AG04449 (cell line): ENCODE measurements at regions not wholly inside any gene's neighbourhood (a gene's known extent, or its start where the extent isn't known, plus 50 kb on each side); places are given as distances from the start of the nearest gene placed in this dataset.

Source experiments
- CTCF ChIA-PET: fragments of 350-600 bp; formaldehyde crosslinking; extraction: SDS; loops from one replicate; lab custom pipeline; 2021; ENCODE audit warnings: antibody characterized with exemption; lab: Yijun Ruan, JAX
- POLR2A ChIA-PET: fragments of 400-600, 350-600 bp; formaldehyde crosslinking; extraction: SDS; loops from one replicate; lab custom pipeline; 2020; ENCODE audit warnings: antibody characterized with exemption, inconsistent platforms; lab: Yijun Ruan, JAX
- DNase-seq: peaks from one replicate; pipeline ENCODE4 v3.0.0-alpha.2; 2010; ENCODE audit warnings: low read depth, low spot score
- H3K4me3 ChIP-seq: 2 replicates; pipeline ENCODE4 v1.5.1; 2011; ENCODE audit warnings: low read depth, mild to moderate bottlenecking, control low read depth, low read length
- CTCF ChIP-seq: IDR thresholded peaks from one replicate; pipeline ENCODE4 v1.5.1; 2011; ENCODE audit warnings: mild to moderate bottlenecking, moderate library complexity, low read length, control low read depth, inconsistent platforms; ENCODE audit not compliant: insufficient read depth; ENCODE audit errors: missing control alignments

GRCh38 chr2:177314722-177315264 lies 50.3 kb upstream of the NFE2L2 start:
- no peak for DNase-seq
- no peak for TF ChIP-seq CTCF
- POLR2A ChIA-PET = no interaction called here
- no peak overlapping the region for H3K4me3 ChIP-seq
- CTCF ChIA-PET = interaction anchor here (0.6 to 2.5 kb wide), 5 partner anchors 14 to 150 kb away, joined by 3 to 12 read pairs (median 5); no protein-coding TSS in a partner anchor

GRCh38 chr2:177315364-177315763 lies 50.8 kb upstream of the NFE2L2 start:
- POLR2A ChIA-PET = no interaction called here
- DNase-seq = no peak
- no peak overlapping the region for H3K4me3 ChIP-seq
- TF ChIP-seq CTCF = no peak
- CTCF ChIA-PET = interaction anchor here (0.6 to 2.5 kb wide), 4 partner anchors 15 to 151 kb away, joined by 3 to 12 read pairs (median 6); no protein-coding TSS in a partner anchor

- H3K4me3 ChIP-seq = no peak overlapping the region
- no peak for TF ChIP-seq CTCF
- POLR2A ChIA-PET = no interaction called here
- DNase-seq = no peak
- CTCF ChIA-PET = interaction anchor here (1.7 kb wide), 1 partner anchor 19 kb away, joined by 5 read pairs; no protein-coding TSS in a partner anchor
Observed at GRCh38 chr2:177316756-177317155, 52.2 kb upstream of the NFE2L2 start.

- ChIA-PET POLR2A (no interaction called here), CTCF (interaction anchor here (1.2 to 1.7 kb wide), 3 partner anchors 18 to 153 kb away, joined by 4 to 5 read pairs (median 5); no protein-coding TSS in a partner anchor)
- no peak for TF ChIP-seq CTCF
Observed at GRCh38 chr2:177317443-177317842, 52.9 kb upstream of the NFE2L2 start.

GRCh38 chr2:177317857-177318256 lies 53.3 kb upstream of the NFE2L2 start:
- no peak overlapping the region for H3K4me3 ChIP-seq
- no peak for TF ChIP-seq CTCF
- DNase-seq = no peak
- CTCF ChIA-PET = interaction anchor here (1.2 to 1.7 kb wide), 3 partner anchors 17 to 153 kb away, joined by 4 to 5 read pairs (median 5); no protein-coding TSS in a partner anchor
- POLR2A ChIA-PET = no interaction called here

More at GRCh38 chr2:177317443-177317842, 52.9 kb upstream of the NFE2L2 start:
- H3K4me3 ChIP-seq = no peak overlapping the region
- DNase-seq = no peak

GRCh38 chr2:177318613-177319012 lies 54.1 kb upstream of the NFE2L2 start:
- no peak for TF ChIP-seq CTCF
- ChIA-PET CTCF (interaction anchor here (1.2 to 1.4 kb wide), 2 partner anchors 23 to 154 kb away, joined by 4 to 5 read pairs; no protein-coding TSS in a partner anchor), POLR2A (no interaction called here)
- no peak for DNase-seq
- H3K4me3 ChIP-seq = no peak overlapping the region
